ENCODE measurements at regions not wholly inside any gene's neighbourhood (a gene's known extent, or its start where the extent isn't known, plus 50 kb on each side); places are given as distances from the start of the nearest gene placed in this dataset.

GRCh38 chr2:217573571-217573970, 429.2 kb downstream of the TNS1 start:
- FAIRE-seq, result no peak

GRCh38 chr2:217570394-217570793, 432.4 kb downstream of the TNS1 start:
- FAIRE-seq, result no peak

GRCh38 chr2:217568289-217568971, 434.4 kb downstream of the TNS1 start:
- FAIRE-seq, result no peak

- no peak for FAIRE-seq
Observed at GRCh38 chr2:217563565-217563964, 439.2 kb downstream of the TNS1 start.

GRCh38 chr2:217562871-217563480, 439.8 kb downstream of the TNS1 start:
- FAIRE-seq, result no peak

GRCh38 chr2:217559084-217559483, 443.7 kb downstream of the TNS1 start:
- no peak for FAIRE-seq

GRCh38 chr2:217555081-217555876, 447.5 kb downstream of the TNS1 start:
- FAIRE-seq, result no peak

- no peak for FAIRE-seq
Observed at GRCh38 chr2:217553679-217554078, 449.1 kb downstream of the TNS1 start.

- FAIRE-seq, result no peak
Observed at GRCh38 chr2:217553202-217553601, 449.6 kb downstream of the TNS1 start.

GRCh38 chr2:217552081-217552480, 450.7 kb downstream of the TNS1 start:
- FAIRE-seq, result no peak

GRCh38 chr2:217551252-217551899, 451.4 kb downstream of the TNS1 start:
- FAIRE-seq, result no peak

GRCh38 chr2:217539126-217539525, 463.7 kb downstream of the TNS1 start:
- FAIRE-seq, result no peak

- FAIRE-seq, result no peak
Observed at GRCh38 chr2:217538719-217539118, 464.1 kb downstream of the TNS1 start.

- no peak for FAIRE-seq
Observed at GRCh38 chr2:217535957-217536708, 466.7 kb downstream of the TNS1 start.

- no peak for FAIRE-seq
Observed at GRCh38 chr2:217530392-217531090, 472.3 kb downstream of the TNS1 start.

GRCh38 chr2:217529271-217529670, 473.5 kb downstream of the TNS1 start:
- no peak for FAIRE-seq

- FAIRE-seq, result no peak
Observed at GRCh38 chr2:217527590-217528202, 475.1 kb downstream of the TNS1 start.

- FAIRE-seq, result no peak
Observed at GRCh38 chr2:217525076-217525475, 477.7 kb downstream of the TNS1 start.

GRCh38 chr2:217523286-217523685, 479.5 kb downstream of the TNS1 start:
- FAIRE-seq, result no peak

GRCh38 chr2:217521820-217522219, 481.0 kb downstream of the TNS1 start:
- FAIRE-seq, result no peak

- no peak for FAIRE-seq
Observed at GRCh38 chr2:217520356-217521010, 482.3 kb downstream of the TNS1 start.
